Astrocyte of the spinal cord (primary cell): ENCODE measurements at regions not wholly inside any gene's neighbourhood (a gene's known extent, or its start where the extent isn't known, plus 50 kb on each side); places are given as distances from the start of the nearest gene placed in this dataset.
A peak's percentile ranks its signal among the peaks of the same experiment; 100 is the strongest.

Experiments used
- DNase-seq: peaks from one replicate; pipeline ENCODE4 v3.0.0; 2011; ENCODE audit warnings: low read depth, low spot score
- H3K4me3 ChIP-seq: 2 replicates; pipeline ENCODE4 v1.5.1; 2011; ENCODE audit warnings: low read depth, mild to moderate bottlenecking, low read length, moderate library complexity
- CTCF ChIP-seq: IDR thresholded peaks from 2 replicates; pipeline ENCODE4 v1.5.1; 2012; ENCODE audit warnings: low read depth, mild to moderate bottlenecking, low read length, inconsistent platforms
- in situ Hi-C: cut with HindIII; loops from 2 replicates; pipeline ENCODE4 v1.10.0; 2017; ENCODE audit warnings: low sequenced_read_pairs

GRCh38 chr6:139586273-139586672, 211.8 kb upstream of the CITED2 start:
- no peak overlapping the region for H3K4me3 ChIP-seq
- no peak for DNase-seq
- in situ Hi-C loops: no loop called here
- no peak for TF ChIP-seq CTCF

GRCh38 chr6:139584599-139584998, 210.2 kb upstream of the CITED2 start:
- in situ Hi-C loops: no loop called here
- H3K4me3 ChIP-seq: no peak overlapping the region
- no peak for TF ChIP-seq CTCF
- no peak for DNase-seq

GRCh38 chr6:139583420-139583819, 209.0 kb upstream of the CITED2 start:
- no peak for TF ChIP-seq CTCF
- peak; percentile 20 for DNase-seq
- in situ Hi-C loops: no loop called here
- H3K4me3 ChIP-seq: no peak overlapping the region

GRCh38 chr6:139582956-139583355, 208.5 kb upstream of the CITED2 start:
- no peak for DNase-seq
- no peak for TF ChIP-seq CTCF
- H3K4me3 ChIP-seq: no peak overlapping the region
- in situ Hi-C loops: no loop called here

GRCh38 chr6:139581485-139581865, 207.0 kb upstream of the CITED2 start:
- in situ Hi-C loops: no loop called here
- DNase-seq: no peak
- no peak overlapping the region for H3K4me3 ChIP-seq
- TF ChIP-seq CTCF: no peak

- no peak for DNase-seq
- in situ Hi-C loops: no loop called here
- no peak for TF ChIP-seq CTCF
- no peak overlapping the region for H3K4me3 ChIP-seq
Observed at GRCh38 chr6:139580592-139581484, 206.4 kb upstream of the CITED2 start.
